Parathyroid adenoma (tissue), 2 donors: ENCODE measurements at regions not wholly inside any gene's neighbourhood (a gene's known extent, or its start where the extent isn't known, plus 50 kb on each side); places are given as distances from the start of the nearest gene placed in this dataset.

Experiments
- H2AFZ ChIP-seq: fragments of 300-600 bp; sonication (generic); one replicate; pipeline ENCODE4 v1.7.0; 2017; ENCODE audit warnings: antibody characterized with exemption, mild to moderate bottlenecking
- H3K27ac ChIP-seq: fragments of 300-600 bp; sonication (generic); one replicate; pipeline ENCODE4 v1.7.0; 2017
- H3K27me3 ChIP-seq: fragments of 300-600 bp; sonication (generic); one replicate; pipeline ENCODE4 v1.7.0; 2017; ENCODE audit warnings: low read length; ENCODE audit not compliant: control insufficient read depth, insufficient read depth
- H3K36me3 ChIP-seq: fragments of 300-600 bp; sonication (generic); one replicate; pipeline ENCODE4 v1.7.0; 2017; ENCODE audit warnings: low read length; ENCODE audit not compliant: control insufficient read depth, insufficient read depth
- H3K4me1 ChIP-seq: fragments of 300-600 bp; sonication (generic); one replicate; pipeline ENCODE4 v1.7.0; 2017; ENCODE audit warnings: control low read depth
- H3K4me2 ChIP-seq: fragments of 300-600 bp; sonication (generic); one replicate; pipeline ENCODE4 v1.7.0; 2017; ENCODE audit warnings: low read length
- H3K4me3 ChIP-seq: fragments of 300-600 bp; sonication (generic); one replicate; pipeline ENCODE4 v1.7.0; 2017; ENCODE audit warnings: low read depth, low read length
- H3K79me2 ChIP-seq: fragments of 300-600 bp; sonication (generic); one replicate; pipeline ENCODE4 v1.7.0; 2017; ENCODE audit warnings: control low read depth
- H3K9ac ChIP-seq: fragments of 300-600 bp; sonication (generic); one replicate; pipeline ENCODE4 v1.7.0; 2017; ENCODE audit warnings: mild to moderate bottlenecking
- H3K9me3 ChIP-seq: fragments of 300-600 bp; sonication (generic); one replicate; pipeline ENCODE4 v1.7.0; 2017; ENCODE audit warnings: low read length; ENCODE audit not compliant: control insufficient read depth
- CTCF ChIP-seq: fragments of 300-600 bp; sonication (generic); IDR thresholded peaks from one replicate; pipeline ENCODE4 v1.7.0; 2017; ENCODE audit warnings: antibody characterized with exemption, mild to moderate bottlenecking
- donor health status: primary hyperparathyroidism.

GRCh38 chr1:227433663-227434341 is 115.5 kb upstream of the CDC42BPA start:
- H3K27ac ChIP-seq, result no peak overlapping the region
- no peak overlapping the region for H3K4me3 ChIP-seq
- H3K9me3 ChIP-seq, result no peaks in the 10 kb centered on the region
- H3K9ac ChIP-seq, result no peak overlapping the region
- H3K4me2 ChIP-seq, result no peak overlapping the region
- H3K79me2 ChIP-seq, result no peaks in the 10 kb centered on the region
- no peak for TF ChIP-seq CTCF
- H3K36me3 ChIP-seq, result no peaks in the 10 kb centered on the region
- H2AFZ ChIP-seq, result no peak overlapping the region
- H3K4me1 ChIP-seq, result no peaks in the 10 kb centered on the region
- no peaks in the 10 kb centered on the region for H3K27me3 ChIP-seq

GRCh38 chr1:227432981-227433380 is 114.7 kb upstream of the CDC42BPA start:
- Histone ChIP-seq H3K27me3 (no peaks in the 10 kb centered on the region), H3K27ac (no peak overlapping the region), H3K36me3 (no peaks in the 10 kb centered on the region), H3K79me2 (no peaks in the 10 kb centered on the region), H3K9ac (no peak overlapping the region), H2AFZ (no peak overlapping the region), H3K4me1 (no peaks in the 10 kb centered on the region), H3K4me2 (no peak overlapping the region), H3K9me3 (no peaks in the 10 kb centered on the region), H3K4me3 (no peak overlapping the region)
- TF ChIP-seq CTCF, result no peak

- Histone ChIP-seq H3K27ac (no peak overlapping the region), H3K4me3 (no peak overlapping the region), H2AFZ (no peak overlapping the region), H3K4me1 (no peaks in the 10 kb centered on the region), H3K36me3 (no peaks in the 10 kb centered on the region), H3K4me2 (no peak overlapping the region), H3K79me2 (no peaks in the 10 kb centered on the region), H3K9me3 (no peaks in the 10 kb centered on the region), H3K27me3 (no peaks in the 10 kb centered on the region), H3K9ac (no peak overlapping the region)
- TF ChIP-seq CTCF, result no peak
These were observed 113.9 kb upstream of the CDC42BPA start for GRCh38 chr1:227432181-227432535.

GRCh38 chr1:227429447-227430359 is 111.4 kb upstream of the CDC42BPA start:
- H3K4me1 ChIP-seq, result no peaks in the 10 kb centered on the region
- H3K27me3 ChIP-seq, result no peaks in the 10 kb centered on the region
- H2AFZ ChIP-seq, result no peak overlapping the region
- no peaks in the 10 kb centered on the region for H3K9me3 ChIP-seq
- H3K36me3 ChIP-seq, result no peaks in the 10 kb centered on the region
- H3K9ac ChIP-seq, result no peak overlapping the region
- no peak overlapping the region for H3K4me2 ChIP-seq
- no peaks in the 10 kb centered on the region for H3K79me2 ChIP-seq
- no peak overlapping the region for H3K4me3 ChIP-seq
- H3K27ac ChIP-seq, result peak overlapping the region; percentile 29
- TF ChIP-seq CTCF, result no peak
